Body of pancreas (tissue), 4 donors: ENCODE measurements at regions not wholly inside any gene's neighbourhood (a gene's known extent, or its start where the extent isn't known, plus 50 kb on each side); places are given as distances from the start of the nearest gene placed in this dataset. TPM values are rescaled to one million over a fixed set of nuclear protein-coding genes. Genes with fewer than 3 reads are reported as not detected.

ENCODE experiments used
- ATAC-seq: fragments of 150-250 bp; one replicate; pipeline ENCODE4 v1.9.1; 2016
- DNase-seq, 4 donors: peaks; one replicate each; pipeline ENCODE4 v3.0.0-alpha.2; 2019
- H3K27ac ChIP-seq, 4 donors: fragments of 200-600 bp; sonication (generic); 1 replicate in 3 of 4; 2 replicates in 1 of 4; pipeline versions ENCODE4 v1.5.1 to v1.6.1; 2016 to 2019; ENCODE audit warnings: mild to moderate bottlenecking in 1 of 4, mixed read lengths in 1 of 4, moderate library complexity in 1 of 4
- H3K27me3 ChIP-seq, 2 donors: fragments of 200-600 bp; sonication (generic); one replicate each; pipeline ENCODE4 v1.6.0; 2016; ENCODE audit warnings: mild to moderate bottlenecking in 1 of 2
- H3K36me3 ChIP-seq, 2 donors: fragments of 200-600 bp; sonication (generic); replicated peaks in 1 of 2; 2 replicates each; pipeline ENCODE4 v1.5.1; 2016; ENCODE audit warnings: low read depth in 2 of 2; ENCODE audit not compliant: insufficient read depth in 1 of 2
- H3K4me1 ChIP-seq: fragments of 200-600 bp; sonication (generic); one replicate; pipeline ENCODE4 v1.6.0; 2016
- H3K4me3 ChIP-seq, 2 donors: fragments of 200-600 bp; sonication (generic); 1 replicate in 1 of 2; 2 replicates in 1 of 2; pipeline ENCODE4 v1.5.1; 2016 to 2019
- H3K9me3 ChIP-seq, 3 donors: fragments of 200-600 bp; sonication (generic); 1 replicate in 2 of 3; 2 replicates in 1 of 3; pipeline ENCODE4 v1.5.1; 2016
- POLR2A ChIP-seq, 3 donors: fragments of 450-650 bp; IDR thresholded peaks; one replicate each; pipeline ENCODE4 v1.6.1; 2016; ENCODE audit warnings: antibody characterized with exemption in 3 of 3, mild to moderate bottlenecking in 2 of 3
- WGBS, 2 donors: methylation state at CpG; one replicate each; pipeline ENCODE4 v1.1.5; 2017; 5-methylcytosine and 5-hydroxymethylcytosine counted together
- intact Hi-C: fragments of 100-400 bp; cut with DNase I; formaldehyde crosslinking; loops from one replicate; pipeline ENCODE4 v1.15.1; 2023
- small RNA-seq: library from RNA; depleted of rRNA; stranded (forward); fragments of <200 nt; gene quantifications from one replicate; pipeline ENCODE3, GENCODE V24; 2016
- TF ChIP-seq, protein P1 (sequence below), 7 experiments: fragments of 450-650 bp in 4 of 7; fragments of 200-600 bp in 3 of 7; sonication (generic) in 3 of 7; IDR thresholded peaks; one replicate each; pipeline ENCODE4 v1.5.1; 2016 to 2019; ENCODE audit warnings: antibody characterized with exemption in 7 of 7

DNA sequence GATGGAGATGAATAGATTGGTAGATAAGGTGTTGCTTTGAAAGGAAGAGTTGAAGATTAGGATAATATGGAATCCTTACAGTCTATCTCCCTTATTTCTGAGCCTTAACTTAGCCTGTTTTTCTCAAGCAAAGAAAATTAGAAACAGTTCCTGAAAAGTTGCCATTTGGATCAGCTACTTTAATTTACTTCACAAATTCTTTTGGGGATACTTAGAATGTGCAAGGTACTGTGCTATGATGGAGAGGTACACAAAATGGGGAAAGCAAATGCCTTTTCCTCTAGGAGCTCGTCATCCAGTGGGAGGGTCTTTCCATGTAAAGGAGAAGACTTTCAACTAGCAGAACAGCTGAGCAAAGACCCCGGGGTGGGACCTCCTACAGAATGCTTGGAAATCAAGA lies 51.1 kb upstream of the SMARCA2 start:
- Histone ChIP-seq H3K27me3 (no peaks in the 10 kb centered on the region), H3K27ac (no peak overlapping the region), H3K36me3 (no peaks in the 10 kb centered on the region), H3K4me1 (peaks cover 7% of the 10 kb centered on the region), H3K9me3 (no peaks in the 10 kb centered on the region), H3K4me3 (no peak overlapping the region)
- intact Hi-C loops, result no loop called here
- TF ChIP-seq POLR2A (IDR thresholded peaks at IDR 0.05), result no peak
- TF ChIP-seq, protein P1, sequence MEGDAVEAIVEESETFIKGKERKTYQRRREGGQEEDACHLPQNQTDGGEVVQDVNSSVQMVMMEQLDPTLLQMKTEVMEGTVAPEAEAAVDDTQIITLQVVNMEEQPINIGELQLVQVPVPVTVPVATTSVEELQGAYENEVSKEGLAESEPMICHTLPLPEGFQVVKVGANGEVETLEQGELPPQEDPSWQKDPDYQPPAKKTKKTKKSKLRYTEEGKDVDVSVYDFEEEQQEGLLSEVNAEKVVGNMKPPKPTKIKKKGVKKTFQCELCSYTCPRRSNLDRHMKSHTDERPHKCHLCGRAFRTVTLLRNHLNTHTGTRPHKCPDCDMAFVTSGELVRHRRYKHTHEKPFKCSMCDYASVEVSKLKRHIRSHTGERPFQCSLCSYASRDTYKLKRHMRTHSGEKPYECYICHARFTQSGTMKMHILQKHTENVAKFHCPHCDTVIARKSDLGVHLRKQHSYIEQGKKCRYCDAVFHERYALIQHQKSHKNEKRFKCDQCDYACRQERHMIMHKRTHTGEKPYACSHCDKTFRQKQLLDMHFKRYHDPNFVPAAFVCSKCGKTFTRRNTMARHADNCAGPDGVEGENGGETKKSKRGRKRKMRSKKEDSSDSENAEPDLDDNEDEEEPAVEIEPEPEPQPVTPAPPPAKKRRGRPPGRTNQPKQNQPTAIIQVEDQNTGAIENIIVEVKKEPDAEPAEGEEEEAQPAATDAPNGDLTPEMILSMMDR (IDR thresholded peaks at IDR 0.05), result no peak
- WGBS, 2 donors, result 66 to 87% methylated on average over 2 of the region's 2 CpGs
- DNase-seq (no peak), ATAC-seq (no peak)

Small RNA genes in the stretch of these regions (small RNA-seq; reads per million reads assigned to genes)
- not detected for gene RNA5SP279
